PC-9 (cell line): ENCODE measurements at regions not wholly inside any gene's neighbourhood (a gene's known extent, or its start where the extent isn't known, plus 50 kb on each side); places are given as distances from the start of the nearest gene placed in this dataset.

Experiments
- BruUV-seq: library from RNA; stranded (reverse); fragments of 400-500 nt; replicated peaks from 2 replicates; lab custom pipeline; 2021; lab: Mats Ljungman, UMichigan
- CTCF ChIA-PET: fragments of 300-600 bp; sonication (Branson Sonifier 250); formaldehyde crosslinking; loops from one replicate; lab custom pipeline; 2022; ENCODE audit warnings: antibody characterized with exemption; lab: Charles Lee
- POLR2A ChIA-PET: fragments of 300-600 bp; sonication (Branson Sonifier 250); formaldehyde crosslinking; loops from one replicate; lab custom pipeline; 2022; ENCODE audit warnings: antibody characterized with exemption; ENCODE audit not compliant: unreplicated experiment; lab: Charles Lee
- DNase-seq, 2 experiments: peaks; one replicate each; pipeline versions ENCODE4 v3.0.0 to v3.0.0-alpha.2; 2015 to 2022; ENCODE audit warnings: mixed read lengths in 1 of 2
- H2AFZ ChIP-seq: fragments of 200-600 bp; sonication (generic); 2 replicates; pipeline ENCODE4 v1.8.1; 2017; ENCODE audit warnings: antibody characterized with exemption
- H3F3A ChIP-seq: fragments of 200-600 bp; sonication (generic); 2 replicates; pipeline ENCODE4 v1.8.1; 2017; ENCODE audit warnings: antibody characterized with exemption, mild to moderate bottlenecking, low read depth; ENCODE audit not compliant: insufficient read depth
- H3K27ac ChIP-seq: fragments of 200-600 bp; sonication (generic); 2 replicates; pipeline ENCODE4 v1.6.1; 2016; ENCODE audit warnings: mixed run types
- H3K27me3 ChIP-seq: fragments of 200-600 bp; sonication (generic); 2 replicates; pipeline ENCODE4 v1.6.1; 2016; ENCODE audit warnings: low read depth, mixed run types; ENCODE audit not compliant: insufficient read depth
- H3K36me3 ChIP-seq: fragments of 200-600 bp; sonication (generic); 2 replicates; pipeline ENCODE4 v1.6.1; 2016; ENCODE audit warnings: low read depth, mixed run types
- H3K4me1 ChIP-seq: fragments of 200-600 bp; sonication (generic); replicated peaks from 2 replicates; pipeline ENCODE4 v1.6.1; 2016; ENCODE audit warnings: mixed run types; ENCODE audit not compliant: insufficient read depth
- H3K4me2 ChIP-seq: fragments of 200-600 bp; sonication (generic); 2 replicates; pipeline ENCODE4 v1.6.1; 2017; ENCODE audit warnings: mixed run types
- H3K4me3 ChIP-seq: fragments of 200-600 bp; sonication (generic); 2 replicates; pipeline ENCODE4 v1.6.1; 2016; ENCODE audit warnings: mixed run types
- H3K79me2 ChIP-seq: fragments of 200-600 bp; sonication (generic); 2 replicates; pipeline ENCODE4 v1.6.1; 2017; ENCODE audit warnings: low read depth, mixed run types
- H3K9me2 ChIP-seq: fragments of 200-600 bp; sonication (generic); 2 replicates; pipeline ENCODE4 v1.8.1; 2017; ENCODE audit warnings: mild to moderate bottlenecking; ENCODE audit not compliant: insufficient read depth
- H3K9me3 ChIP-seq: fragments of 200-600 bp; sonication (generic); 2 replicates; pipeline ENCODE4 v1.8.1; 2016; ENCODE audit warnings: low read depth; ENCODE audit not compliant: insufficient read depth
- H4K20me1 ChIP-seq: fragments of 200-600 bp; sonication (generic); 2 replicates; pipeline ENCODE4 v1.8.1; 2017; ENCODE audit not compliant: insufficient read depth
- EZH2 ChIP-seq: fragments of 200-600 bp; sonication (generic); IDR thresholded peaks from 2 replicates; pipeline ENCODE4 v1.8.0; 2017; ENCODE audit warnings: antibody characterized with exemption, low read depth
- intact Hi-C: fragments of 100-400 bp; cut with micrococcal nuclease; formaldehyde crosslinking; loops from one replicate; pipeline ENCODE4 v1.10.0; 2022; ENCODE audit not compliant: unreplicated experiment
- TF ChIP-seq, protein P1 (sequence below): fragments of 200-600 bp; sonication (generic); conservative IDR thresholded peaks from 2 replicates; pipeline ENCODE4 v1.6.1; 2017; ENCODE audit warnings: mixed run types, antibody characterized with exemption, mild to moderate bottlenecking, moderate library complexity

GRCh38 chr4:96767815-96768480 is 928.1 kb downstream of the PDHA2 start:
- H3K9me3 ChIP-seq = no peaks in the 10 kb centered on the region
- H3K79me2 ChIP-seq = no peaks in the 10 kb centered on the region
- H3K4me1 ChIP-seq = no peaks in the 10 kb centered on the region
- no peaks in the 10 kb centered on the region for H3K36me3 ChIP-seq
- ChIA-PET POLR2A (no interaction called here), CTCF (interaction anchor here (0.7 kb wide), 1 partner anchor 29 kb away, joined by 3 read pairs; no protein-coding TSS in a partner anchor)
- no peak for DNase-seq
- no peaks in the 10 kb centered on the region for H3K9me2 ChIP-seq
- BruUV-seq = no TSS peak
- H3K27ac ChIP-seq = no peak overlapping the region
- H3K4me2 ChIP-seq = no peak overlapping the region
- intact Hi-C loops = no loop called here
- no peaks in the 10 kb centered on the region for H3K27me3 ChIP-seq
- no peak overlapping the region for H2AFZ ChIP-seq
- no peaks in the 10 kb centered on the region for H4K20me1 ChIP-seq
- H3K4me3 ChIP-seq = no peak overlapping the region
- TF ChIP-seq EZH2 = no peak
- TF ChIP-seq, protein P1, sequence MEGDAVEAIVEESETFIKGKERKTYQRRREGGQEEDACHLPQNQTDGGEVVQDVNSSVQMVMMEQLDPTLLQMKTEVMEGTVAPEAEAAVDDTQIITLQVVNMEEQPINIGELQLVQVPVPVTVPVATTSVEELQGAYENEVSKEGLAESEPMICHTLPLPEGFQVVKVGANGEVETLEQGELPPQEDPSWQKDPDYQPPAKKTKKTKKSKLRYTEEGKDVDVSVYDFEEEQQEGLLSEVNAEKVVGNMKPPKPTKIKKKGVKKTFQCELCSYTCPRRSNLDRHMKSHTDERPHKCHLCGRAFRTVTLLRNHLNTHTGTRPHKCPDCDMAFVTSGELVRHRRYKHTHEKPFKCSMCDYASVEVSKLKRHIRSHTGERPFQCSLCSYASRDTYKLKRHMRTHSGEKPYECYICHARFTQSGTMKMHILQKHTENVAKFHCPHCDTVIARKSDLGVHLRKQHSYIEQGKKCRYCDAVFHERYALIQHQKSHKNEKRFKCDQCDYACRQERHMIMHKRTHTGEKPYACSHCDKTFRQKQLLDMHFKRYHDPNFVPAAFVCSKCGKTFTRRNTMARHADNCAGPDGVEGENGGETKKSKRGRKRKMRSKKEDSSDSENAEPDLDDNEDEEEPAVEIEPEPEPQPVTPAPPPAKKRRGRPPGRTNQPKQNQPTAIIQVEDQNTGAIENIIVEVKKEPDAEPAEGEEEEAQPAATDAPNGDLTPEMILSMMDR = no peak
- no peaks in the 10 kb centered on the region for H3F3A ChIP-seq

DNA sequence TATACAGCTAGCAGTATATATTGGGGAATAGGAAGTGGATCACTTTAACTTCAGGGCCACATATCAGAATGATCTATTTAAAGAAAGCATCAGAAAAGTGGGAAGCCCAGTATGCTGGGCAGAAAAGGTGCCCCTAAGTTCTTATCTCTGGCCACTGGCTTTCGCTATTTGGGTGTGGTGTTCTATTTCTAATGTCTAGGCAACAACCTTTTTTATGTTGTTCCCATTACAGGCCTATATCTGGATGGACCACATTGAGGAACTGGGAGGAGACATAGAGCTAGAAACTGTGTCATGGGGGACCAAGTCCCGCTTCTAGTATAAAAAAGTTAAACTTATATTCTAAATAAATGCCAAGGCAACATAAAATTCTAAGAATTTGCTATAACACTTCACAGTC is 935.6 kb downstream of the PDHA2 start:
- Histone ChIP-seq H3K4me1 (no peaks in the 10 kb centered on the region), H3K9me2 (no peaks in the 10 kb centered on the region), H3K4me2 (no peak overlapping the region), H3K27me3 (no peaks in the 10 kb centered on the region), H3K36me3 (no peaks in the 10 kb centered on the region), H3K4me3 (no peak overlapping the region), H3K79me2 (no peaks in the 10 kb centered on the region), H3F3A (no peaks in the 10 kb centered on the region), H4K20me1 (no peaks in the 10 kb centered on the region), H3K27ac (no peak overlapping the region), H2AFZ (no peak overlapping the region), H3K9me3 (no peaks in the 10 kb centered on the region)
- BruUV-seq = no TSS peak
- ChIA-PET CTCF (no interaction called here), POLR2A (no interaction called here)
- TF ChIP-seq, protein P1 = no peak
- no peak for TF ChIP-seq EZH2
- intact Hi-C loops = no loop called here
- DNase-seq = no peak

GRCh38 chr4:96776920-96777527 is 937.1 kb downstream of the PDHA2 start:
- Histone ChIP-seq H3K9me2 (no peaks in the 10 kb centered on the region), H3K4me2 (no peak overlapping the region), H4K20me1 (no peaks in the 10 kb centered on the region), H3K27me3 (no peaks in the 10 kb centered on the region), H3K4me1 (no peaks in the 10 kb centered on the region), H3K27ac (no peak overlapping the region), H3K36me3 (no peaks in the 10 kb centered on the region), H3K4me3 (no peak overlapping the region), H2AFZ (no peak overlapping the region), H3F3A (no peaks in the 10 kb centered on the region), H3K9me3 (no peaks in the 10 kb centered on the region), H3K79me2 (no peaks in the 10 kb centered on the region)
- intact Hi-C loops = no loop called here
- no peak for TF ChIP-seq EZH2
- CTCF ChIA-PET = no interaction called here
- DNase-seq = no peak
- no TSS peak for BruUV-seq
- POLR2A ChIA-PET = interaction anchor here (0.6 kb wide), 1 partner anchor 249 kb away, joined by 6 read pairs; no protein-coding TSS in a partner anchor
